ENCODE measurements at regions not wholly inside any gene's neighbourhood (a gene's known extent, or its start where the extent isn't known, plus 50 kb on each side); places are given as distances from the start of the nearest gene placed in this dataset.

DNA sequence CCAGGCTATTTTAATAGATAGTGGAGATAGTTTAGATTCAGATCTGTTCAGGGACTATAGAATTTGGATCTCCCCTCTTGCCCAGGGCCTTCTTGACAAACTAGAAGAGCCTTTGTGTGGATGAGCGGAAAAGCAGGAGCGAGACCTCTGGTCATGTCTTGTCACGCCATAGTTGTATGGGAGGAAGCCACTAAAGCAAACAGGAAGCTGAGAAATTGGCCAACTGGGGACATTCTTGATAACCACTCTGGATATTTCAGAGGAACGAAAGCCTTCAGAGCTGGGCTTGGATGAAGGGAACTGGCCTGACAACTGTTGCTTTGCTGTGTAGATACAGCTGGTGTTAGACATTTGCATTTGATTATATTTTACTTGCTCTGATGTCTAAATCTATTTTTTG, 54.1 kb upstream of the EXOC2 start:
- no peak for ATAC-seq

DNA sequence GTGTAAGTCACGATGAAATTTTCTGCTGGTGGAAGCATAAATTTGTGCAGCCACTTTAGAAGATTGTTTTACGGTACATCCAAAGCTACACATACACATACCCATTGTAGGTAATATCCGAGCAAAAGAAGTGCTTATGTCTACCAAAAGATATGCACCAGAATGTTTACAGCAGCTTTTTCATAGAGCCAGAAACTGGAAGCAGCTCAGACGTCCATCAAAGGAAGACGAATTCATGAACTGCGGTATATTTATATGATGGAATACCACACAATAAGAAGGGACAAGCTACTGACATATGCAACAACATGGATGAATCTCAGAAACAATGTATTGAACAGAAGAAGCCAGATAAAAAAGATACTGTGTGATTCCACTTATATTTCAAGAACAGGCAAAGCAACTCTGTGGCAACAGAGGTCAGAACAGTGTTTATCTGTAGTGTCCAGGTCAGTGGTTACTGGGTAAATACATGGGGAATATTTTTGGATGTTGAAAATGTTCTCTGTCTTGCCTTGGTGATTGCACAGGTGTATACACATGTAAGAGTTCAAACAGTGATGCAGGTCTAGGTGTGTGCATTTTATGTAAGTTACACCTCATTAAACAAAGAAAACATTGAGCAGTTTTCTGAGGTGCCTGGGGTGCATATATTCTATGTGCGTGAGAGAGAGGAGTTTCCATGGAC, 51.9 kb upstream of the EXOC2 start:
- no peak for ATAC-seq

DNA sequence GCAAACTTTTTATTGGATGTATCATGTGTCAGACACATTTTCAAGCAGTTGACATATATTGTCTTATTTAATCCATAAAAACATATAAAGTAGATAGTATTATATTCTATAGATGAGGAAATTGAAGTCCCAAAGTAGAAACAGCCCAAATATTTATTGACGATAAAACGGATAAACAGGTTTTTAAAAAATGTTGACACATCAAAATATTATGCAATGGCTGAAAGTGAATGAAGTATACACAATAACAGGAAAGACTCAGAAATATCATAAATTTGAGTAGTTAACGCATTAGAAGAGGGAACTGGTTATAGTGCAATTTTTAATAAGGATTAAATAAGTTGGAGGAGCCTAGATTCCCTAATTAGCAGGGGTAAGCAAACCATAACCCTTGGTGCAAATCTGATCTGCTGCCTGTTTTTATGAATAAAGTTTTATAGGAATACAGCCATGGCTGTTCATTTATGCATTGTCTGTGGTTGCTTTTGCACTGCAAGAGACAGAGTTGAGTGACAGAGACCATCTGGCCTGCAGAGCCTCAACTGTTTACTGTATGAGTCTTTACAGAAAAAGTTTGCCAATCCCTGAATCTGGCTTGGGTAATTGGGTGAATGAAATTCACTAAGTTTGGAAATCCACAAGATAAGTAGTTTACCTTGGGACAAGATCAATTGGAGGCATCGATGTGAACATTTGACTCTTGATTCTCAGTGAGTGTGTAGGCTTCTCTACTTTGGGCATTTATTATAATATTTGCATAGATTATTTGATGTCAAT, 50.6 kb upstream of the EXOC2 start:
- ATAC-seq: no peak

All from activated CD4-positive, CD25-positive, alpha-beta regulatory T cell treated with anti-CD3 and anti-CD28 coated beads, Interleukin-2, amount 50 U/mL, for 24 hours (primary cell).